ENCODE measurements at regions not wholly inside any gene's neighbourhood (a gene's known extent, or its start where the extent isn't known, plus 50 kb on each side); places are given as distances from the start of the nearest gene placed in this dataset.

- DNase-seq, result no peak
Measured at GRCh38 chr17:79444198-79444597, 166.7 kb downstream of the RBFOX3 start.

- DNase-seq, result no peak
Measured at GRCh38 chr17:79443026-79443425, 167.8 kb downstream of the RBFOX3 start.

DNA sequence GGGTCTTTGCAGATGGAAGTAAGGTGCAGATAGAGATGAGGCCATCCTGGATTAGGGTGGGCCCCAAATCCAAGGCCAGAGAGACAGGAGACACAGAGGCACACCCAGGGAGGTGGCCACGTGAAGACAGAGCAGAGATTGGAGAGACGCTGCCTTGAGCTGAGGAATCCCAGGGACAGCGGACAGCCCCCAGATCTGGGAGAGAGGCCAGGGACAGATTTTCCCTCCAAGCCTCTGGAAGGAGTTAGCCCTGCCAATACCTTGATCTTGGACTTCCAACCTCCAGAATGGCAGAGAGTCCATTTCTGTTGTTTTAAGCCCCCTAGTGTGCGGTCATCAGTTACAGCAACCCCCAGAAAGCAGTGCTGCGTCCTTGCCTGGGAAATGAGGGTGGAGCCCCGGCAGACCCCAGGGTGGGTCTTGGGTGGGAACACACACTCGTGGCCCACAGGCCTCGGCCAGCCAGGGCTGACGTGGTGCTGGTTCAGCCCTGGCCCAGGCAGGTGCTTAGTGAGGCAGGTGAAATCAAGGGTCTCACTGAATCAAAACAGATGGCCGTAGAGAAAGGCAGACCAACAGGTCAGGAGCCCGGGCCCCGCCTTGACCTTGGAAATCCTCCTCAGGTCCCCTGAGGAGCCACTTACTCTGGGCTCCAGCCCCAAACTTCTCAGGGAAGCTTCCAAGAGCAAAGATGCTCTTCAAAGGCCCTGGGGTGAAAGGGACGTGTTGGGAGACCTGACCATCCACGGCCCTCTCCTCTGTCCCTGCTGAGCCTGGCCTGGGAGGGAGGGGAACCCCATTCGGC, 169.3 kb downstream of the RBFOX3 start:
- no peak for DNase-seq

DNA sequence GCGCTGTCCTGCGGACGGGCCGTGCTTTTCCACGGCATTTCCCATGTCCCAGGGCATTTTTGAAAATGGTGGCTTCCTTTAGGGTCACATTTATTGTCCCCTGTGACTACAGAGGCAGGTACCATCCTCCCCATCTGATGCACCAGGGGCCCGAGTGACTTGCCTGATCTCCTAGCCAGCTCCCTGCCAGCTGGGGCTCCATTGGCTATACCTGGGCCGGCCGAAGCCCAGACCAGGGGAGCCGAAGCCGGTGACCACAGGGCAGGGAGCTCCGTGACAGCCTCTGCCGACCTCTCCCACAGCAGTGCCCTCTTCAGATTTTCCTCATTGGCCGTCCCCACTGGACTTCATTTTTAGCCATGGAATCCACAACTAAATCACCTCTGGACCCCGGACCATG, 170.6 kb downstream of the RBFOX3 start:
- DNase-seq, result no peak

DNA sequence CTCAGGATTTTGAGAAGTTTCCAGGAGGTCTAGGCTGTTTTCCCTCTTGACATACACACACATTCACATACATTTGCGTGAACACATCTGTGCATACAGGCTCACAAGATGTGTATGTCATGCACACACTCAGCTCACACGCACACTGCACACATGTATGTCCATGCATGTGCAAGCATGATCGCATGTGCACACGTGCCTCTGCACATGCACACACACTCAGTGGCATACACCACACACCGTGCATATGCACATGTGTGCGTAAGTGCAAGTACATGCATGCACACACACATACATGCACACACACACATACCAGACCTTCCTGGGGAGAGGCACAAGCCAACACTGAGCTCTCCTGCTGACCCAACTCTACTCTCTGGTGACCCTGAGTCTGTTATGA, 171.4 kb downstream of the RBFOX3 start:
- DNase-seq, result no peak

DNA sequence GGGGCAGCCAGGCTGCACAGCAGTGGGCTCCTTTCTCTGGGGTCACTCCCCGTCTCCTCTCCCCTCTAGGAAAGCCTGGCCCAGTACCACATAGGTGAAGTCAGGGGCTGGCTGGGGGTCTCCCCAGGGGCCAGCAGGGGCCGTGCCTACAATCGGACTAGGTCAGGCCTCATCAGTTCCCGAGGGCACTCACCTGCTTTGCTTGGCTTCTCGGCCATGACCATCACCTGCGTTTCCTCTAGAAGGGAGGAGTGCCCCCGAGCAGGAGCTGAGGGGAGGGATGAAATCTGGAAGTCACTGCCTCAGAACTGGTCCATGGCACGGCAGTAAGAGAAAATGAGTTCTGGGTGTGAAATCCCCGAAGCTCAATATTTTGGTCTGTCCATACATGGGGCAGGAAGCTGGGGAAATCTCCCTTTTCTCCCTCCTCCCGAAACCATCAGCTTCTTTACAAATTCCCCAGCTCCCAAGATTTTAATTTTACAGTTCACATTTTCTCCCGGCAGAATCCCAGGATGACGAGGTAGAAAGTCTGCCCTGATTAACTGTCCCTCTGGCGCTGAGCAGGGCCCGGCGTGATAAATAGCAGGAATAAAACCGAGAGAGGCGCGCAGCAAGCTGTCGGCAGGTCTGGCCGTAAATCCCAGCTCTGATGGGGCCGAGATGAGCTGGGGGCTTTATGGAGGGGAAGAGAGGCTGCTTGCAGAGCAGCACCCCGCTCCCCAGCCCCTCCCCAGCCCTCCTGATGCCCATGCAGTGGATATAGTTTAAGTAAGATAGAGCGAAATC, 172.1 kb downstream of the RBFOX3 start:
- DNase-seq, result peak; percentile 26

DNA sequence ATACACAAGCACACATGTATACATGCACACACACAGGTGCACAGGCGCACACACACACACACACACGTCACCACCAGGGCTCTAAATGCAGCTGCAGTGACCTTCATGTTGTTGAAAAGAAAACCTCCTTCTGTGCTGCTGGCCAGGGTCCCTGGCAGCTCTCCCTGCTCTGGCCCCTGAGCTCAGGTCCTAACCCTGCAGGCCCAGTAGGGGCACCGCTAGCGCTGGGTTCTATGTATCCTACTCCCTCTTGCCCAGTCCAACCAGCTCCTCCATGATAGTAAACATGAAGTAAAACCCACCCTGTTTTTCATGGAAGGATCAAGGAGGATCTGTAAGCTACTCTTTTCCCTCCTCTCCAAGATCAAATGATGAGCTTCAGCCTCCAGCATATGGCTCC, 172.8 kb downstream of the RBFOX3 start:
- DNase-seq, result no peak

- DNase-seq, result no peak
Measured at GRCh38 chr17:79437081-79437480, 173.8 kb downstream of the RBFOX3 start.

- DNase-seq, result no peak
Measured at GRCh38 chr17:79435962-79436361, 174.9 kb downstream of the RBFOX3 start.

- no peak for DNase-seq
Measured at GRCh38 chr17:79435296-79435695, 175.6 kb downstream of the RBFOX3 start.

GRCh38 chr17:79434215-79434614, 176.6 kb downstream of the RBFOX3 start:
- no peak for DNase-seq

DNA sequence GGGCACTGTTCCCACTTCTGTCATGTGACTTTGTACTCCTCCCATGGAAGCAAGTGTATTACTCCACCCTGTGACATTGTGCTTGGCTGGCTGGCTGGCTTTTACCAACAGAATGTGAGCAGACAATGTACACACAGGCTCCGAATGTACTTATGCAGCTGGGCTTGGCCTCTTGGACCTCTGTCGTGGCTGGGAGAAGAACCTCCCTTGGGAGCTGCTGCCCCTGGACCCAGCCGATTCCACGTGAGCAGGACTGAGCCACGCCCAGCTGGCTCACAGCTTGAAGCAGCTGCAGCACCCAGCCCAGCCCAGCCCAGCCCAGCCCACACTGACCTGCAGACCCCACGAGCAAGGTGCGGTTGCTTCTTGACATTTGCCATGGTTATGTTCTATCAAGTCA, 177.5 kb downstream of the RBFOX3 start:
- no peak for DNase-seq

GRCh38 chr17:79431175-79431574, 179.7 kb downstream of the RBFOX3 start:
- DNase-seq, result no peak

DNA sequence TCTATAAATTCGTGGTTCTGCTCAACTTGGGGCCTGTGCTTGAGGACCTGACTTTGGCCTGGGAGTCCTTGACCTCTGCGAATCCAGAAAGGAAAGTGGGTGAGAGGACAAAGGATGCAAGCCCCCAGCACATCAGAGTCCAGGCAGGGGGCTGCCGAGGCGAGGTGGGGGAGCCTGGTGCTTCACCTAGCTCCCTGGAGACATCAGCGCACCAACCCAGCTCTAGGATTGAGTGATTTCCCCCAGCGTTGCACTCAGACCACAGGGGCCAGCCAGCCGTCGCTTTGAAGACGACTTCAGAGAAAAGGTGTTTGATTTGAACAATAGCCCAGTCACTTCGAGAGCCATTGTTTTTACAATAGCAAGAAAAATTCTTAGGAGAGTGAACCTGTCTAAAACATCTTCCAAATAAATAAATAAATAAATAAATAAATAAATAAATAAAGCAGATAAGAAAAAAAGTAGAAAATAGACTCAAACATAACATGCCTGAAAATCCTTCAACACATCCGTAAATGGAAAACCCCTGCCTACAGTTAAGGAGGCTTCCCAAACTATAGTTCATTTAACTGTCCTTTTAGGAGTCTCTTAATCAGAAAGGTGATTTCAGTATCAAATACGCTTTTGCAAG, 180.9 kb downstream of the RBFOX3 start:
- DNase-seq, result no peak

DNA sequence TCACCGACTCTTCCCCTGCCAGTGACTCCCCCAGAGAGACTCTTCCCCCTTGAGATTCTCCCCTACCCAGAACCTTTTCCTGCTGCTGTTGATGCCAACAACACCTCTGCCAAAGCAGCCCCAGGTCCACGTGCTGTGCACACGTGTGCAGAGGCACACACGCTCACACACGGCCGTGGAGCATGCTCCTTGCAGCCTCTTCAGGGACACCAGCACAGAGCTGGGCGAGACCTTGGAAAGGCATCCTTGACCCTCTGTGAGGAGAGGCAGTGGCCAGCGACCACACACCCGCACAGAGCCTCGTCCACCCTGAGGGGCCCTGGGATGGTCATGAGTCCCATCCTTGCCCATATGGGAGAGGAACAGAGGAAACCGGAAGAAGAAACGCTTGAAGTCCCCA, 181.9 kb downstream of the RBFOX3 start:
- DNase-seq, result no peak

- DNase-seq, result no peak
Measured at GRCh38 chr17:79427621-79428539, 183.0 kb downstream of the RBFOX3 start.

- no peak for DNase-seq
Measured at GRCh38 chr17:79425686-79426085, 185.2 kb downstream of the RBFOX3 start.

DNA sequence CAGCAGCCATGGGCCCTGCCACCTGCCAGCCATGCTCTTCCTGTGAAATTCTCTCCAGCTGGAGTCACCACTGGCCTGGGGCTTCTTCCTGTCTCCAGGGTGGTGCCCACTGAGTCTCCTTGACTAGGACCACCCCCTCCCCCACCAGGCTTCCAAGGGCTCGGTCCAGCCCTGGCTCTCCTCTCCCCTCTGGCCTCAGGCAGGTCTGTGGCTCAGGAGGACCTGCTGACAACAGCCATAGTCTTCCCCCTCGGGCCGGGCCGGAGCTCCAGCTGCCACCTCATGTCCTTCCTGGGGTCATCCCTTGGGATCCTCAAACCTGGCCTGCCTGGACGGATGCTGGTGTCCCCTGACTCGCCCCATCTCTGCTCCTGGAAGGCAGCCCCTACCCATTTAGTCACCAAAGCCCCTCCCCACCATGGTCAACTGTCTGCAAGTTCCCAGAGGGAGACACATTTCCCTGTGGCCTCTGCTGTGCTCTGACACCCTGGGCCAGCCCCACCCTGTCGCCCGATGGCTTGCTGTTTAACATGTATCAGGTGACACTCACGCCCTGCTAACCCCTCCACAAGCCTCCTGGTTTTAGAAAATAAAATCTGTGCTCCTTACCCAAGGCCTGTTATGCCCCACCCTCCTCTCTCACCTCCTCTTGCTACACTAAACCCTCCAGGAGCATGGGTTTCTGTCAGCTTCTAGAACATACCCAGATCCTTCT, 186.2 kb downstream of the RBFOX3 start:
- DNase-seq, result no peak

GRCh38 chr17:79423811-79424465, 186.9 kb downstream of the RBFOX3 start:
- DNase-seq, result no peak

DNA sequence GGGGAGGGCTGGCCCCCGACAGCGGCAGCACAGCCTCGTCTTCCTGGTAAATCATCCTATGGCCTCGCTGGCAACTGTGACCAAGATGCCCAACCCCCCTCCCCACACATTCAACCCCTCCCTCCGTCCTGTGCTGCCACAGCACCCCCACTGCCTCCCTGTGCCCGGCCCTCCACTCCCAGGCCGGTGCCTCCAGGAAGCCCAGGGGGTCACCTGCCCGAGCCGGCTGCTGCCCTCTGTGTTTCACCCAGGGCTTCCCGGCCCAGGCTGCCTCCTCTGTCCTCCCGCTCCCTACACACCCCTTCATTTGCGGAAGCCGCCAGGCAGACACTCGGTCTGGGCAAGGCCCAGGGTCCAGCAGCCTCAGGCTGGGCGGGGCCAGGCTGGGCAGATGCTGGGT, 188.6 kb downstream of the RBFOX3 start:
- no peak for DNase-seq
